ENCODE measurements at regions not wholly inside any gene's neighbourhood (a gene's known extent, or its start where the extent isn't known, plus 50 kb on each side); places are given as distances from the start of the nearest gene placed in this dataset.
"Not testable (repeated sequence)": the region's sequence is repeated elsewhere in the genome, so short reads cannot be mapped to it uniquely, and the experiment has no call there.

DNA sequence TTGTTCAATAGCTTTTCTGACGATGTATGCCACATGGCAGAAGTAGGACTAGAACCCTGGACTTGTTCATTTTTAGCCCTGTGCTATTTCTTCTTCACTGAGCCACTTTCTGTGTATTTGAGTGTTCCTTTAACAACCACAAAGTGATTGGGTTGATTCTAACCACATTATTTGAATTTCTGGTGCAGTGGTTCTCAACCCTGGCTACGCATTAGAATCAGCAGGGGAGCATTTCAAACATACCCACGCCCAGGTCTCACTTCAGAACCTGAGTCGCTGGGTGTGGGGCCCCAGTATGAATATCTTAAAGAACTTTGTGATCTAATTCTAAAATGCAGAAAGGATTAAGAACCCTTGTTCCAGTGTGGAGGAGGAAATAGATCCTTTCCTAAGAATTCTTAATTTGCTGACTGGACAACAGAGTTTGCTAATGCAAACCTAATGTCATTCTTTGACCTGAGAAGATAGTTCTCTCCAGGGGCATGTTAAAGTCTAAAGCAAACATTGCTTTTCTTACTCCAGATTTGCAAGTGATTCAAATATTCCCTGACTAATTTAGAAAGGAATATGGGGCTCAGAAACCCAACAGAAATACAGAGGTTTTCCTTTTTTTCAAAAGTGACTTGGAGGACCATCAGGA, 75.4 kb upstream of the GDNF start:
- H3K27me3 ChIP-seq (ENCODE audit: control insufficient read depth, insufficient read depth, low read length), result peaks cover 31% of the 10 kb centered on the region
- no peak overlapping the region for H2BK5ac ChIP-seq (ENCODE audit: low read depth, low read length, poor library complexity, severe bottlenecking)
- dilution Hi-C loops (cut with HindIII; ENCODE audit: low sequenced_read_pairs, unreplicated experiment) (no loop called here), intact Hi-C loops (cut with micrococcal nuclease) (no loop called here), in situ Hi-C loops (cut with MboI; ENCODE audit: low sequenced_read_pairs) (no loop called here)
- no peak for ATAC-seq (ENCODE audit: low read depth)
- H2BK20ac ChIP-seq (ENCODE audit: low read depth, low read length), result no peak overlapping the region
- POLR2A ChIA-PET (ENCODE audit: unreplicated experiment), result no interaction called here
- H3K4ac ChIP-seq (ENCODE audit: low read depth, low read length), result no peak overlapping the region
- H3K4me3 ChIP-seq (ENCODE audit: insufficient read depth, low read depth, low read length), result no peak overlapping the region
- no peaks in the 10 kb centered on the region for H3K36me3 ChIP-seq (ENCODE audit: control insufficient read depth, insufficient read depth, low read length)
- no peak for DNase-seq
- H3K9ac ChIP-seq (ENCODE audit: low read depth, low read length), result no peak overlapping the region
- H4K20me1 ChIP-seq (ENCODE audit: insufficient read depth, low read length), result no peaks in the 10 kb centered on the region
- no peak overlapping the region for H3K56ac ChIP-seq (ENCODE audit: extremely low read depth, insufficient read depth, low read length)
- H2AK5ac ChIP-seq (ENCODE audit: low read depth, low read length), result no peak overlapping the region
- no peak overlapping the region for H4K5ac ChIP-seq (ENCODE audit: low read depth, low read length)
- no peak overlapping the region for H2AK9ac ChIP-seq (replicated peaks; ENCODE audit: low read depth, low read length, poor library complexity)
- no peaks in the 10 kb centered on the region for H3K79me1 ChIP-seq (ENCODE audit: low read depth in 1 of 2, low read length in 2 of 2)
- no peaks in the 10 kb centered on the region for H3K9me1 ChIP-seq (ENCODE audit: insufficient read depth, low read length)
- no peak overlapping the region for H3K14ac ChIP-seq (replicated peaks; ENCODE audit: low read depth, low read length)
- no TSS peak for BruUV-seq (replicated peaks)
- H2BK120ac ChIP-seq (ENCODE audit: low read depth, low read length), result no peak overlapping the region
- no peaks in the 10 kb centered on the region for H3K9me3 ChIP-seq (ENCODE audit: control insufficient read depth, insufficient read depth, low read length)
- H3K4me2 ChIP-seq (ENCODE audit: low read depth, low read length), result no peak overlapping the region
- no peak overlapping the region for H2AFZ ChIP-seq (replicated peaks; ENCODE audit: low read length, poor library complexity)
- no peak overlapping the region for H3K27ac ChIP-seq (ENCODE audit: insufficient read depth, low read length)
- H3K23ac ChIP-seq (ENCODE audit: low read depth, low read length), result no peak overlapping the region
- no peak overlapping the region for H4K91ac ChIP-seq (ENCODE audit: insufficient read depth, low read depth, low read length)
- no peak overlapping the region for H4K8ac ChIP-seq (ENCODE audit: low read depth in 2 of 2, low read length in 2 of 2)
- no peak overlapping the region for H3K18ac ChIP-seq (ENCODE audit: low read depth, low read length)
- H3K4me1 ChIP-seq (ENCODE audit: control insufficient read depth, insufficient read depth, low read length), result no peaks in the 10 kb centered on the region
- TF ChIP-seq SMC3 (IDR thresholded peaks at IDR 0.05; ENCODE audit: low read depth, low read length) (no peak), MAFK (IDR thresholded peaks at IDR 0.05; ENCODE audit: low read depth, low read length) (peak; percentile 52), CEBPB (IDR thresholded peaks at IDR 0.05; ENCODE audit: low read depth, low read length) (no peak)
- H2BK15ac ChIP-seq (ENCODE audit: low read depth, low read length), result no peak overlapping the region
- CTCF ChIA-PET, result interaction anchor here (1.5 kb wide), 1 partner anchor 9 kb away, joined by 3 read pairs; no protein-coding TSS in a partner anchor
- WGBS, 2 experiments (ENCODE audit: extremely low coverage in 2 of 2, insufficient read length in 1 of 2), result no CpG with 5 or more reads among the region's 4 CpGs

DNA sequence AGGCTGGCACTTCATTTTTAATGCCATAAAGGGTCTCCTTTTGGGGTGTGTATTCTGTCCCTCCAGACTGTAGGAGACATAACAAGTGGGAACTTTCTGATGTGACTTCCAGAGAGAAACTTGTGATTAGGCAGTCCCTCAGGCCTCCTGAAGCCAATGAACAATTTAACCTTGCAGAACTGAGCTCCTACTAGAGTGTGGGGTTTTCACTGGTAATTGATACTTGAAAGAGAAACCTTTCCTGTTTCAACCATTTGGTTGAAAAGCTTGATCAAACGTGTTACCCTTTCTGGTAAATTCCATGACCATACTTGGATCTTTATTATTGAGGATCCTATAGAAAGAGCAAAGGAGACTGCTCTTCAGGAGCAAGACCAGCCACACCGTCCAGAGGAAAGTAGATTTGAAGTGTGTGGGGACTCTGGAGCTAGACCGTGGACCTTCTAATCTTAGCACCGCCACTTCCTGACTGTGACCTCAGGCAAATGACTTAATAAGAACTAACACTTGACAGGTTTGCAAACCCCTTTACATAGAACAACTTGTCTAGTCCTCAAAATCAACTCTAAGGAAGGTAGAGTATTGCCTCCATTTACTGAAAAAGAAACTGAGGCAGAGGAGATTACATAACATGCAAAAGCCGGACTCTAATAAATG, 69.9 kb upstream of the GDNF start:
- H2AFZ ChIP-seq (replicated peaks; ENCODE audit: low read length, poor library complexity); H4K5ac ChIP-seq (ENCODE audit: low read depth, low read length); H3K4me3 ChIP-seq (ENCODE audit: insufficient read depth, low read depth, low read length); ATAC-seq (ENCODE audit: low read depth); H4K91ac ChIP-seq (ENCODE audit: insufficient read depth, low read depth, low read length); H3K14ac ChIP-seq (replicated peaks; ENCODE audit: low read depth, low read length); H3K56ac ChIP-seq (ENCODE audit: extremely low read depth, insufficient read depth, low read length); H2AK5ac ChIP-seq (ENCODE audit: low read depth, low read length); H2BK120ac ChIP-seq (ENCODE audit: low read depth, low read length); H3K9ac ChIP-seq (ENCODE audit: low read depth, low read length); CTCF ChIA-PET; H2BK5ac ChIP-seq (ENCODE audit: low read depth, low read length, poor library complexity, severe bottlenecking); H3K79me1 ChIP-seq (ENCODE audit: low read depth in 1 of 2, low read length in 2 of 2); H3K23ac ChIP-seq (ENCODE audit: low read depth, low read length); H3K9me1 ChIP-seq (ENCODE audit: insufficient read depth, low read length); H3K27ac ChIP-seq (ENCODE audit: insufficient read depth, low read length); H3K4me1 ChIP-seq (ENCODE audit: control insufficient read depth, insufficient read depth, low read length); intact Hi-C loops (cut with micrococcal nuclease); H3K18ac ChIP-seq (ENCODE audit: low read depth, low read length); H2AK9ac ChIP-seq (replicated peaks; ENCODE audit: low read depth, low read length, poor library complexity); dilution Hi-C loops (cut with HindIII; ENCODE audit: low sequenced_read_pairs, unreplicated experiment); H2BK20ac ChIP-seq (ENCODE audit: low read depth, low read length); DNase-seq; H3K4me2 ChIP-seq (ENCODE audit: low read depth, low read length); H2BK15ac ChIP-seq (ENCODE audit: low read depth, low read length); BruUV-seq (replicated peaks); in situ Hi-C loops (cut with MboI; ENCODE audit: low sequenced_read_pairs); H4K8ac ChIP-seq (ENCODE audit: low read depth in 2 of 2, low read length in 2 of 2); POLR2A ChIA-PET (ENCODE audit: unreplicated experiment); H3K9me3 ChIP-seq (ENCODE audit: control insufficient read depth, insufficient read depth, low read length); H4K20me1 ChIP-seq (ENCODE audit: insufficient read depth, low read length); H3K36me3 ChIP-seq (ENCODE audit: control insufficient read depth, insufficient read depth, low read length); H3K4ac ChIP-seq (ENCODE audit: low read depth, low read length): not testable (repeated sequence)
- H3K27me3 ChIP-seq (ENCODE audit: control insufficient read depth, insufficient read depth, low read length), result peaks cover 35% of the 10 kb centered on the region
- WGBS, 2 experiments (ENCODE audit: extremely low coverage in 2 of 2, insufficient read length in 1 of 2), result no CpG with 5 or more reads among the region's 5 CpGs
